ENCODE measurements at regions not wholly inside any gene's neighbourhood (a gene's known extent, or its start where the extent isn't known, plus 50 kb on each side); places are given as distances from the start of the nearest gene placed in this dataset.

DNA sequence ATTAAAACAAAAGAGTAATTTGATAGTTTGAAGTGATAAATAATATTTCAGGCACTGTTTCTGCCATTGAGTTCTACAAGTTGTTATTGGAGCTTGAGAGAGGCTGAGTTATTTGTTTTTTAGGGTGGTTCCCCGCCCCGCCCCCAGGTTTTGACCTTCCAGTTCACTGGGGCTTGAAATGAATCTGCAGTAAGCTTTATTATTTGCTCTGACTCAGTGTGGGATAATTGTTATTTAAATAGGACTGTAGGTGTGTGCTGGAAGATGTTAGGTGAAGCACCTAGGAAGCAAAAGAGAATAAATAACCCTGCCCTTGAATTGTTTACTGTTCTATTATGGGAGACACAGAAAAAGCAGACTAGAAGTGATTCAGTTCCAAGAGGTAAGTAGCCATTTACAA, 81.2 kb upstream of the KCNIP4 start:
- TF ChIP-seq, protein P1, sequence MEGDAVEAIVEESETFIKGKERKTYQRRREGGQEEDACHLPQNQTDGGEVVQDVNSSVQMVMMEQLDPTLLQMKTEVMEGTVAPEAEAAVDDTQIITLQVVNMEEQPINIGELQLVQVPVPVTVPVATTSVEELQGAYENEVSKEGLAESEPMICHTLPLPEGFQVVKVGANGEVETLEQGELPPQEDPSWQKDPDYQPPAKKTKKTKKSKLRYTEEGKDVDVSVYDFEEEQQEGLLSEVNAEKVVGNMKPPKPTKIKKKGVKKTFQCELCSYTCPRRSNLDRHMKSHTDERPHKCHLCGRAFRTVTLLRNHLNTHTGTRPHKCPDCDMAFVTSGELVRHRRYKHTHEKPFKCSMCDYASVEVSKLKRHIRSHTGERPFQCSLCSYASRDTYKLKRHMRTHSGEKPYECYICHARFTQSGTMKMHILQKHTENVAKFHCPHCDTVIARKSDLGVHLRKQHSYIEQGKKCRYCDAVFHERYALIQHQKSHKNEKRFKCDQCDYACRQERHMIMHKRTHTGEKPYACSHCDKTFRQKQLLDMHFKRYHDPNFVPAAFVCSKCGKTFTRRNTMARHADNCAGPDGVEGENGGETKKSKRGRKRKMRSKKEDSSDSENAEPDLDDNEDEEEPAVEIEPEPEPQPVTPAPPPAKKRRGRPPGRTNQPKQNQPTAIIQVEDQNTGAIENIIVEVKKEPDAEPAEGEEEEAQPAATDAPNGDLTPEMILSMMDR (IDR thresholded peaks at IDR 0.05) = no peak
- TF ChIP-seq POLR2A (IDR thresholded peaks at IDR 0.05) = no peak
